Neural crest cell (in vitro differentiated cells): ENCODE measurements at regions not wholly inside any gene's neighbourhood (a gene's known extent, or its start where the extent isn't known, plus 50 kb on each side); places are given as distances from the start of the nearest gene placed in this dataset.

ENCODE experiments used
- DNase-seq: peaks from one replicate; pipeline ENCODE4 v3.0.0; 2021; ENCODE audit warnings: low read depth, mixed read lengths, low spot score
- H3K27ac Mint-ChIP-seq: one replicate; pipeline ENCODE4 v1.8.0; 2021; ENCODE audit warnings: mild to moderate bottlenecking, mixed read lengths; ENCODE audit not compliant: unreplicated experiment
- H3K27me3 Mint-ChIP-seq: 2 replicates; pipeline ENCODE4 v1.8.0; 2021; ENCODE audit warnings: low read depth, mild to moderate bottlenecking, mixed read lengths
- H3K36me3 Mint-ChIP-seq: 2 replicates; pipeline ENCODE4 v1.8.0; 2021; ENCODE audit warnings: low read depth, mild to moderate bottlenecking, mixed read lengths
- H3K4me1 Mint-ChIP-seq: 2 replicates; pipeline ENCODE4 v1.8.0; 2021; ENCODE audit warnings: mixed read lengths
- H3K4me3 Mint-ChIP-seq: one replicate; pipeline ENCODE4 v1.8.0; 2021; ENCODE audit warnings: mild to moderate bottlenecking, mixed read lengths
- H3K9me3 Mint-ChIP-seq: 2 replicates; pipeline ENCODE4 v1.8.0; 2021; ENCODE audit warnings: mixed read lengths
- TF ChIP-seq, protein P1 (sequence below): fragments of 200-600 bp; sonication (generic); conservative IDR thresholded peaks from 2 replicates; pipeline ENCODE4 v1.5.0; 2021; ENCODE audit warnings: antibody characterized with exemption, mild to moderate bottlenecking

DNA sequence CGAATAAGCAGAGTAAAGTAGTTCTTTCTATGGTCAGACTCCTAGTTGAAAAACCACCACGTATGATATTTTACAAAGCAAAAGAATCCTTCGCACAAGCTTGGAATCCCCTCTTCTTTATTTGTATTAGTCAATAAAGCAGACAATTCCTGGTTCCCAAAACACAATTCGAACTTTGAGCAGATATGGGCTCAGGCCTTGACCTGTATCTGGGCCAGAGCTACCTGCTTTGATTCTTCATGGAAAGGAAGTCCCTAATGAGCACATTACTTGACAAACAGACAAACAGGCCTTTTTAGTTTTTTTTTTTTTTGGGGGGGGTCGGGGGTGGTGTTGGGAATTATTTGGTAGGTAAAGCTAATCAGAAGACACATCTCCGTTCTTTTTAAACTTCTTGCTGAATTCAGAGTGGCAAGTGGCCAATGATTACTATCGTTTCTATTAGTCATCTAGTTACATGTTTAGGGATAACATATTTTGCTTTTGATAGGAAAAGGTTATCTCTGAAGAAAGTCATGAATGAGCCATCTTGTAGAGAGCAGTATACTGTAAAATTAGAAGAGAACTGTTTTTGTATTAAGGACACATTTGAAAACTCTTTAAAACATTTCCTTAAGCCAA lies 116.6 kb upstream of the HMHB1 start:
- H3K27me3 Mint-ChIP-seq = no peaks in the 10 kb centered on the region
- H3K36me3 Mint-ChIP-seq = peaks cover 2% of the 10 kb centered on the region
- H3K4me3 Mint-ChIP-seq = no peak overlapping the region
- H3K9me3 Mint-ChIP-seq = no peaks in the 10 kb centered on the region
- DNase-seq = no peak
- no peaks in the 10 kb centered on the region for H3K4me1 Mint-ChIP-seq
- H3K27ac Mint-ChIP-seq = no peak overlapping the region
- TF ChIP-seq, protein P1, sequence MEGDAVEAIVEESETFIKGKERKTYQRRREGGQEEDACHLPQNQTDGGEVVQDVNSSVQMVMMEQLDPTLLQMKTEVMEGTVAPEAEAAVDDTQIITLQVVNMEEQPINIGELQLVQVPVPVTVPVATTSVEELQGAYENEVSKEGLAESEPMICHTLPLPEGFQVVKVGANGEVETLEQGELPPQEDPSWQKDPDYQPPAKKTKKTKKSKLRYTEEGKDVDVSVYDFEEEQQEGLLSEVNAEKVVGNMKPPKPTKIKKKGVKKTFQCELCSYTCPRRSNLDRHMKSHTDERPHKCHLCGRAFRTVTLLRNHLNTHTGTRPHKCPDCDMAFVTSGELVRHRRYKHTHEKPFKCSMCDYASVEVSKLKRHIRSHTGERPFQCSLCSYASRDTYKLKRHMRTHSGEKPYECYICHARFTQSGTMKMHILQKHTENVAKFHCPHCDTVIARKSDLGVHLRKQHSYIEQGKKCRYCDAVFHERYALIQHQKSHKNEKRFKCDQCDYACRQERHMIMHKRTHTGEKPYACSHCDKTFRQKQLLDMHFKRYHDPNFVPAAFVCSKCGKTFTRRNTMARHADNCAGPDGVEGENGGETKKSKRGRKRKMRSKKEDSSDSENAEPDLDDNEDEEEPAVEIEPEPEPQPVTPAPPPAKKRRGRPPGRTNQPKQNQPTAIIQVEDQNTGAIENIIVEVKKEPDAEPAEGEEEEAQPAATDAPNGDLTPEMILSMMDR = no peak

DNA sequence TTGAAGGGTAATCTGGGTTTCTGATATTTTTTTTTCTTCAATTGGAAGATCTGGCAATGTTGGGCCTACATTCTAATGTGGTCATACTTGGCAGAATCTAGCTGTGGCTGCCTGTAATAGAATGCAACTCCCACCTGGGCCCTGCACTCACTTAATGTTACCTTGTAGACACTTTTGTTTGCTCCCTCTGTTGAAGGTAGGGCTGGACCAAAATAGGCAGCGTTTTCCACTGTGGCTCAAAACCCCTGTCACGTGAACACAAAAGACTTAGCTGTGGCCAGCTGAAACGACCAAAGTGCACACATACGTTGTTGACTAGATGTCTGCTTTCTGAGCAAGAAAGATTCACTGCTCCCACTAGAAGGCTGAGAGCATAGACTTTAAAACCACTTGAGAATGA lies 117.6 kb upstream of the HMHB1 start:
- no peak overlapping the region for H3K4me3 Mint-ChIP-seq
- H3K9me3 Mint-ChIP-seq = peaks cover 2% of the 10 kb centered on the region
- no peak for DNase-seq
- TF ChIP-seq, protein P1 = no peak
- no peak overlapping the region for H3K27ac Mint-ChIP-seq
- H3K36me3 Mint-ChIP-seq = peaks cover 2% of the 10 kb centered on the region
- no peaks in the 10 kb centered on the region for H3K4me1 Mint-ChIP-seq
- no peaks in the 10 kb centered on the region for H3K27me3 Mint-ChIP-seq

DNA sequence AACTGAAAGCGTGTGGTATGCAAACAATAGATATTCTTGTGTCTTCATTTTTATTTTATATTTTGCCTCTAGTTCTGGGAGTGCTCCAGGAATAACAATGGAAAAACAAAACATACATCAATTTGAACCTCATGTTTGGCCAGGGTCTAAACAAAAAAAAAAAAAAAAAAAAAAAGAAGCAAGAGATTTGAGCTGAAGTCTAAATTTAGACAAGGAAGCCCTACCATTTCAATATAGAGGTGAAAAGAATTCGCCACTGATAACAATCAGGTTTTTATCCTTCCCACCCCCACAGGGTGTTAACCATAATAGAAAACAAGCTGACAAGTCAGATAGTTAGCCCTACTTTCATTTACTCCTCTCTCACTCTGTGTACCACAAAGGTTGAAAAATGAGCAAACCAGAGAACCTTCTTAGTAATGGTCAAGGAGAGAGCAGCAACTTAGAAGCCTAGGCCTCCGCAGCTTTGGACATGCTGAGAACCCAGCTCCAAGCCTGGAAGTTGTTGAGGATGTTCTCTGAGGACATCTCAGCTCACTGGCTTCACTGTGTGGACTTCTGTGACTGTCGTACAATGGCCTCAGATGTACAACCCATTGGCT lies 118.2 kb upstream of the HMHB1 start:
- Mint-ChIP-seq H3K27ac (no peak overlapping the region), H3K4me3 (no peak overlapping the region), H3K36me3 (peaks cover 2% of the 10 kb centered on the region), H3K4me1 (no peaks in the 10 kb centered on the region), H3K9me3 (peaks cover 2% of the 10 kb centered on the region), H3K27me3 (no peaks in the 10 kb centered on the region)
- DNase-seq = no peak
- TF ChIP-seq, protein P1 = no peak

DNA sequence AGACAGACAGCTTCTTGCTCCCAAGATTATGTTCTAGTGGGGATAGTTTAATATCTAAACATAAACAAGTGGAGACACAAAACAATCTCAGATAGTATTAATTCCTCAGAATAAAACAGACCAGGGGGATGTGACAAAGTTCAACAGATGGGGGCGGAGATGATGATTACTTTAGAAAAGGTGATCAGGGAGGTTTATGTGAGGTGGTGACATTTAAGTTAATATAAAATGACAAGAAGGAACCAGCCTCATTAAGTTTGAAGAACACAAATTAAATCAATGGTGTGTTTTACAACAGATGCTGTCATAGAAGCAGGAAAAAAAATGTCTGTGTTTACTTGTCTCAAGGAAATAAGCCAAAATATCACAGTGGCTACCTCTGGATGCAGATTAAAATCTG lies 119.6 kb upstream of the HMHB1 start:
- H3K27me3 Mint-ChIP-seq = no peaks in the 10 kb centered on the region
- peaks cover 2% of the 10 kb centered on the region for H3K9me3 Mint-ChIP-seq
- H3K4me1 Mint-ChIP-seq = no peaks in the 10 kb centered on the region
- H3K27ac Mint-ChIP-seq = no peak overlapping the region
- TF ChIP-seq, protein P1 = no peak
- peaks cover 2% of the 10 kb centered on the region for H3K36me3 Mint-ChIP-seq
- no peak overlapping the region for H3K4me3 Mint-ChIP-seq
- DNase-seq = no peak

DNA sequence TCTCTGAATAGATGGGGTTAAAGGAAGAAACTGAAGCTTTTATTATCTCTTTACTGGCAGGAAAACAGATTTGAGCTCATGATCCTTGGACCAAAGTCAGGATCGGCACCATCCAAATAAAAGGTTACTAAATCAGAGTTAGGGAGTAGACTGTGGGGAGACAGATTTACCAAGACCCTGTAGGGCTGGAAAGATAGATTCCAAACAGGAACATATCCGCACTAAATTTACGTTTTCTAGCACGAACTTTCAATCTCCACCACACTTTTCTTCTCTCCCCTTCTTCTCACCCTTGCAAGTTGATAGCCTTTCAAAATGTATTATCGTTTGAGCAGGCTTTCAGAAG lies 120.0 kb upstream of the HMHB1 start:
- H3K4me3 Mint-ChIP-seq = no peak overlapping the region

More for the DNA sequence above, 120.0 kb upstream of the HMHB1 start:
- Mint-ChIP-seq H3K27me3 (no peaks in the 10 kb centered on the region), H3K4me1 (no peaks in the 10 kb centered on the region), H3K36me3 (peaks cover 2% of the 10 kb centered on the region), H3K9me3 (peaks cover 2% of the 10 kb centered on the region), H3K27ac (no peak overlapping the region)
- TF ChIP-seq, protein P1 = no peak
- no peak for DNase-seq
